GM18519 (cell line): ENCODE measurements at regions not wholly inside any gene's neighbourhood (a gene's known extent, or its start where the extent isn't known, plus 50 kb on each side); places are given as distances from the start of the nearest gene placed in this dataset.

Experiments
- ATAC-seq: cut with Tn5 transposase; IDR thresholded peaks from one replicate; pipeline ENCODE4 v1.9.1; 2021; ENCODE audit warnings: mild to moderate bottlenecking, moderate library complexity; ENCODE audit not compliant: unreplicated experiment, low FRiP score

DNA sequence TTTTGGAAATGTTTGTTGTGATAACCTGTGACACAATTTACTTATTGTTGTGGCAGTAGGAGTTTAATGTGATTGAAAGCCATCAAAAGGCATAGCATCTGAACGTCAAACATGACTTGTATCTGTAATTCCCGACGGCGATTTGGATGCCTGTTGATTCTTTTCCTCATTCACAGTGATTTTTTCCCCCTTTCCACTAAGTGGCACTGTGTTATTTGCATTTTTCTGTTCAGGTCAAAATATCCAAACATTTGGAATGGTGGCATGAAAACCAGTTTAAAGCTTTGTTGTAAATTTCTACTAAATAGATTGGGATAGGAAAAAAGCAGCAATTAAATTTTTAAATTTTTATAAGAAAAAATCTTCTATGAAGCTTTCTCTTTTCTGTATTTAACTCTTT is 259.9 kb upstream of the KCNH8 start:
- no peak for ATAC-seq

DNA sequence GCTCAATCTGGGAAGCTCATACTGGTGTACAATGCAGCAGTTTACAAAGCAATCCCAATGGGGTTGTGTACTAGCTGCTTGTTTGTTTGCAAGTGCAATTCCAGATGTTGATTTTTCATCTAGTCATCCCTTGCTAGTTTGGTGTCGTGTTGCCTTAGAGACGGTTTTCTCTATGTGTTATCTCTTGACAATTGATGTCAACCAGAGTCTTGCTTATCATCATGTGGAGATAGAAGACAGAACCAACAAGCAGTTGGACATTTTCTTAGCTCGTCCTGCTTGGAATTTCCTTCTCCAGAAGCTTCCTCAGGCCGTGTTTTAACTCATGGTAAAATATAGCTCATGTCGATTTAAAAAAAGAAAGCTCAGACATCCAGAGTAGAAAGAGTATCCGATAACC is 262.0 kb upstream of the KCNH8 start:
- no peak for ATAC-seq

- no peak for ATAC-seq
Measured at GRCh38 chr3:18885612-18886011, 262.7 kb upstream of the KCNH8 start.

DNA sequence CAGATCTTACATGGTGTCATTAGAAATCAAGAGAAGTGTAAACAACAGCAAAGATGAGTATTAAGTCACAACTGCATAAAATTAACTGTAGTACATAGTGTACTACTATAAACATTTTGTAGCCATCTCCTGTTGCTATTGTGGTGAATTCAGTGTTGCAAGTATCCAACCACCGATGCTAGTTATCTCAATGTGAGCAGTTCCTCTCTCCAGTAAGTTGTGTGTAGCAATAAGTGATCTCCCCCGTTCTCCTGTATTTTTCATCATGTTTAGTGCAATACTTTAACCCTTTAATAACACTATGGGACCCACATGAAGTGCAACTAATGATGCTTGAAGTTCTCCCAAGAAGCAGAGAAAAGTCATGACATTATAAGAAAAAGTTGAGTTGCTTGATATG is 264.7 kb upstream of the KCNH8 start:
- no peak for ATAC-seq

GRCh38 chr3:18880691-18881090 is 267.6 kb upstream of the KCNH8 start:
- no peak for ATAC-seq

DNA sequence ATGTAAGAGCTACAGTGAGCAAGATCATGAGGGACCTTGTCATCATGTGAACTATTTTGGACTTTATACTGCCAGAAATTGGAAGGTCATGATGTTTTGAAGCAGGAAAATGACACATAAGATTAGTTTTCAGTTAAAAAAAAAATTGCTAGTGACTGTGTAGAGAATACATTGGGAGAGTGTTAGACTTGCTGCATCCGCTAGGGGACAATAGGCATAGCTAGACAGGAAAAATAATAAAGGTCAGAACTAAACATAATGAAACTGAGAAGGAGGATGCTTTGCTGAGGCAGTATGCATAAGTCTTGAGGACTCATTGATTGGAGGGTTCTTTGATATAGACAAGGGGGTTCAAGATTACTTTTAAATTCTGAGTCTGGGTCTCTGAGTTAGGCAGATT is 275.8 kb upstream of the KCNH8 start:
- ATAC-seq, result no peak

- no peak for ATAC-seq
Measured at GRCh38 chr3:18870642-18871041, 277.7 kb upstream of the KCNH8 start.

GRCh38 chr3:18870074-18870640 is 278.2 kb upstream of the KCNH8 start:
- no peak for ATAC-seq

DNA sequence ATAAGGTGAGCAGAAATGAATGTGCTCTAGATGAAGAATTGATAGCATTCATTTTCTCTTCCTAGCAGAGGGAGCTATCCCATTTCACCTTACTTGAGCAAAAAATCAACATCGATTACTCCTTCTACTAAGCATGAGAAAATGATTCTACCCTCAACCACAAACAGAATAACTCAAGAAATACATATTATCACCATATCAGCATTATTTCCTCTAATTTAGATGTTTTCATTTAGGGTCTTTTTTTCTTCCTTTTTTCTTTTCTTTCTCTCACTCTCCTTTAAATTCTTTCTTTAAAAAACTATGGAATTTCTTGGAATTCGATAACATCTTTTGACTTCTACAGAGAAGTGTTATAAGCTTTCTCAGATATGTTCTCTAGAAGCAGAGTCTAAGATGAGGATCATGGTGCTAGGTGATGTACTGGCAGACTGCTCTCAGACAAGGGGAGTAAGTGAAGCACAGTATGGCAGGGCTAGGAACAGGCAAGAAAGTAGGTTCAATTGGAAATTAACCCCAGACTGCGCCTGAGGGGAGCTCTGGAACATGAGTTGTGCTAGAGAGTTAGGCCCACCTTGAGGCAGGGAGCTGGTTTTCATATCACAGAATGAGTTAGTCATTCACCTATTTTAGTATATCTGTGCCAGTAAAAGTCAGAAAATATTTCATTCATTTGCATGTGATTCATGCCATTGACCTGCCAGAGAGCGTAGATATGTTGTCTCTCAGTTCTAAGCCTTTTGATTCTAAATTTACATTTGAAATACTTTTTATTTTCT is 279.2 kb upstream of the KCNH8 start:
- ATAC-seq, result no peak

DNA sequence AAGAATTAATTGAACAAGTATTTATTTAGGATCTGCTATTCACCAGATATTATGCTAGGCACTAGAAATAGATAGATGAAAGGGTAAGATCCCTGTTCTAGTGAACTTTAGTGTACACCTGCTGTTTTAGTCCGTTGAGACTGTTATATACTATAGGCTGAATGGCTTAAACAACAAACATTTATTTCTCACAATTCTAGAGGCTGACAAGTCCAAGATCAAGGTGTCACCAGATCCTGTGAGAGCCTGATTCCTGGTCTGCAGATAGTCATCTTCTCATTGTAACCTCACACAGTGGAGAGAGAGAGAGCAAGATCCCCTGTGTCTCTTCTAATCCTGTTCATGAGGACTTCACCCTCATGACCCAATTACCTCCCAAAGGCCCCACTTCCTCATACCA is 281.4 kb upstream of the KCNH8 start:
- ATAC-seq, result no peak

DNA sequence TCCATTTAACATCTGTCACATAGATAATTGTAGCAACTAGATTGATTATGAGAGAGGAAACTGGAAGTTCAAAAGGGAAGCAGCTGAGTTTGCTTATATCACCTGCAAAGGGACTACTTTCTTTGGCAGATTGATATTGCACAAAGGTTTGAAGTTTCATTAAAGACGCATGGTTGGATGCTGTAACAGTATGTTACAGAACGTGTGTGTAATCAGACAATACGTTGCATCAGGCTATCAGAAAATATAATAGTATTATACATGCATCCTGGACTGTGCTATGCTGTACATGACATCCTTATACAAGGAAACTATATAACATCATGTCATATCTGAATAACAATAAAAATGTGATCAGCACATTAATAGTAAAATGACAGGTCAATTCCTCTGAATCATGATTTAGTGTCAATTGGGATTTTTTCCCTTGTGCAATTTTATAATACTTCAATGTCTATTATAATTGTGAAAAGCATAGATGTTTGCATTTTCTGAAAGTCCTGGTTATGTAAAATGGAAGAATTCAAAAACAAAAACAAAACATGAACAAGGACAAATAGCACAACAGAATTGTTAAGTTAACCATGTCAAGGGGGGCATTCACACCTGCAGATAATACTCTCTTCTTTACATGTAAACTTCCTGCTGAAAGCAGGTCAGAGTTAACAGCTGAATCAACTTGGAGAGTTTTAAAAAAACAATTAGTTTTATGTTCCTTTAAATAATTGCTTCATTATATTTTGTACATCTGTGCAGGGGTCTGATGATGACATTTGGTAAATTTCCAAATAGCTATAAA is 283.2 kb upstream of the KCNH8 start:
- no peak for ATAC-seq

- no peak for ATAC-seq
Measured at GRCh38 chr3:18862077-18862476, 286.2 kb upstream of the KCNH8 start.

DNA sequence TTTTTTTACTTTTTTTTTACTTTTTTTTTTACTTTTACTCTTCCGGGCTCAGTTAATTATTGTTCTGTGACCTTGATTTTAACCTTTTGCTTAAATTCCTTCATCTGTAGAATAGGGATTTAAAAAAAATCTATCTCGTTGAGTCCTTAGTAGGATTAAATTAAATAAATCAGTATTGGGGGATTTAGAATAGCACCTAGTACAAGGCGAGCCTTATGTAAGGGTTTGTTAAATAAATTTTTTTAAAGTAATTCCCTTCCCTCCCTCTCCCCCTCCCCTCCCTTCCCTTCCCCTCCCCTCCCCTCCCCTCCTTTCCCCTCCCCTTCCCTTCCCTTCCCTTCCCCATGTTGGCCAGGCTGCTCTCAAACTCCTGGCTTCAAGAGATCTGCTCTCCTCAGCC is 287.2 kb upstream of the KCNH8 start:
- ATAC-seq, result no peak

DNA sequence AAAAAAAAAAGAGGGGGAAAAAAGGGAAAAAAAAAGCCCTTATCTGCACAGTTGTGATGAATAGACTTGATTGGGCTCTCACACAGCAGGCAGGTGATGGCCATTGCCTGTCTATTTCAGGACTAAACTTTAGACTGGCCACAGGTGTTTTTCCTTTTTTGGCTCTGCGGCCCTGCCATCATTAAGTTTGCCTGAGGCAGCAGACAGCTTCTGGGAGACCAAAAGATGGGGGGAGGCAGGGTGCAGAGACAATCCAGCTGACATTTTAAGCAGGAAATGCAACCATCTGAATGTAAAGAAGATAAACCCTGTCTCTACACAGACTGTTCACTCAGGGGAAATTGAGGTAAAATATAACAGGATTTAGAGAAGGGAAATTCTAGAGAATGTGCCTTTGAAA is 295.0 kb upstream of the KCNH8 start:
- no peak for ATAC-seq

DNA sequence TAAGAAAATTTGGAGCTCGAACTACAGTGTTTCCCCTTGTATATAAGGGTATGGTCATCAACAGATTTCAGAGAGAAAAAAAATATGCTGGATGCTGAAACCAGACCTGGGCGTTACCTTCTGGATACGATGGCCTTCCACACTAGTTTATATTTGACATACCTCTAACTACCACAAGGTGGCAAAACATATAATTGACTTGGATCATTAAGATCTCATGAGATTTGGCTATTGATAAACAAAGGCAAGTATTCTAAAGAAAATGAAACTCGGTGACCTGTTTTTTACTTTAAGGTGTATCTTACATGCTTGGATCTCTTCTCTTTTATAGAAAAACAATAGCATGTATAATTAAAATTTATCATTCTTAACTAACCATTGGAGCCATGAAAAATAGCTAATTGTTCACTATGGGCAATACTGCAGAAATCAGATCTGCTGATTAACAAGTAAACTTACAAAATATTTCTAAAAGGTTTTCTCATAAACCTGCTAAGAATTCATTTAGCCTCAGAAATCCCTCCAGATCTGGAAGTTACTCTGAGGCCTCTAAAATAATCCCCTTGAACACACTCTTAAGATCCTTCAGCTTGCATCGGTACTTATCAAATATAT is 300.6 kb upstream of the KCNH8 start:
- ATAC-seq, result peak; percentile 64

DNA sequence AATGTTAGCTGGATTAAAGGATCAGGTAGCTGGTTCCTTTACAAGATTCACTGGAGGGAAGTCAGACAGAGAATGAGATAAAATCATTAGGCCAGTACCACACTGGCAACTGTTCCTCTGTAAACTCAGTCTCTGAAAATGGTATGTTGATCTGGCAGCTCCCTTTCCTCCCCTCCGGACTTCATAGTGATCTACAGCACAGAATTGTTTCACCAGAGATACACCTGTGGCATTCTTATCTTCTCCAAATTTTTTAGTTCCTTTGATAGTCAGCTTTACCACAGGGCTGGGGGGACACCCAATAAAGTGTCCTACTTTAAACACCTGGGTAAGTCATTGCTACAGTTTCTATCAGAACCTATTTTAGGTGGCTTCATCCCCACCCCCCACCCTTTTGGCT is 304.3 kb upstream of the KCNH8 start:
- ATAC-seq, result no peak

DNA sequence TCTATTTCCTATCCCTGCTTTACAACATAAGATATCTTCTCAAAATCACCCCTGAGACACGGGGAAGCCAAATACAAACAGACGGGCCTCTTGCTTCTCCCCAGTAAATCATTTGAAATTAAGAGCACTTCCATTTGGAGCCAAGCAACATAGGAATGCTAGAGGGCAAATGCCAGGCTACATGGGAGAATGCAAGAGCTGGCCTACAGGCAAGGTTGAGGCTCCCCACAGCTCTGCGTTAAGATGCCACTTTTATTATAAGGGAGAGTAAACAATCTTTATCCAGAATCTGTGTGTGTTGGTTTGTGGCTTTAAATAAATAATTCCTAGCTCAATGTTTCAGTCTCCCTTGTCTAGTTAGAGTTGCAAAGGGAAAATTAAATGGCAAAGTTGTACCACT is 305.1 kb upstream of the KCNH8 start:
- no peak for ATAC-seq

GRCh38 chr3:18841422-18842343 is 306.6 kb upstream of the KCNH8 start:
- ATAC-seq, result no peak

DNA sequence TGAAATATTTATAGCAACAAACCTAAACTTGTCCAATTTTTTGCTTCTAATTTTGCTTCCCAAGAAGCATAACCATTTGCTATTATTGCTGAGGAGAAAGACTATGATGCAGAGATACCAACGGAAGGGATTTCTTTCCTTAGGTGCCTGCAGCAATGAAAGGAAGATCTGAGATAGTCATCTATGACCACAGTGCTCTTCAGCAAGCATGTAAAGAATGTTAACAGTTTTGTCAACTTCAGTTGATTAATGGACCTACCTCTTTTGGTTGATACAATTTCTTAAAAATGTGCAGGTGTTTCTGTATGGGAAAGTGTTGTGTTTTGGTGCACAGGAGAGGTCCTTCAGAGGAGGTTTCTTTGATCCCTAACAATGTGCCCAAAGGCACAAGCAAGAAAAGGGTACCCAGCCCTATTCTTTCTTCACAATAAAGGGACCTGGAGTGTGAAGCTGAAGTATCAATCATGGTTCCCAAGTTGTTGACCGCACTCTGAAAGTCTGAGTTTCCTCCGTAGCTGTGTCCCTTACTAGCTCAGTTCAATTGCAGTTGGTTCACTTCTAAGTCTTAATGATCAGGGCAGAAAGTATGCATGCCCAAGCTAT is 307.7 kb upstream of the KCNH8 start:
- no peak for ATAC-seq

DNA sequence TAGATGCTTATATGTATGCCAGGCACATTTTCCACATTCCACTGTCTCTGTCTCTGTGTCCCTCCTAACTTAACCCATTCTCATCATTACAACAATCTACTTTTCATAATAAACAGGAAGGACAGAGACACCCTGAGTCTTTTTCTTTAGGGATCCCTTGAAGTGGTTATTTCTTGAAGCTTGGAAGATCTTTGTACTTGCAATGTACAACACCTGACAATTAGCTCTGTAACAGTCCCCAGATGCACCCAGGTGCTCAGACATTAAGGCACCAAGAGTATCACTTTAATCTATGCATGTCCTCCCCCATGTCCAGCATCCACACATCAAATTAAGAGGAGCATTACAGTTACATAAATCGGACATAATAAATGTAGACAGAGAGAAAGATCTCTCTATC is 309.6 kb upstream of the KCNH8 start:
- ATAC-seq, result no peak
